GM18907 (cell line): ENCODE measurements at regions not wholly inside any gene's neighbourhood (a gene's known extent, or its start where the extent isn't known, plus 50 kb on each side); places are given as distances from the start of the nearest gene placed in this dataset.

Source experiments
- ATAC-seq: cut with Tn5 transposase; IDR thresholded peaks from one replicate; pipeline ENCODE4 v1.9.1; 2021; ENCODE audit warnings: mild to moderate bottlenecking, moderate library complexity; ENCODE audit not compliant: unreplicated experiment

DNA sequence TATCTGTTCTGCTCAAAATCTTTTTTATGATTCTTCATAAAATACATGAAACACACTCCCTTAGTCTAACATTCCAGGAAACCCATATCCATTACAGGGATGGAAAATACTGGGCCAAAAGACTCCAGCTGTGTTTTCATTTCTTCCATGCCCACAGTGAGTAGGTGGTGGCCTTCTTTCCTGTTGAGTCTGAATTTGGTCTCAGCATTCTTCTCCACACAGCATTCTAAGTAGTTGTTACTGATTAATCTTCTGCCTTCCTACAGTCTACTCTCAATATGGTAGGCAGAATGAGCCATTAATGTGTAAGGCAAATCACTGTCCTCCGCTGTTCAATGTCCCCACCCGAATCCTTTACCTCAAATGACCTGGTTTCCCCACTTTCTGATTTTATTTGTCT, 370.6 kb upstream of the RPS6KA3 start:
- ATAC-seq = no peak

DNA sequence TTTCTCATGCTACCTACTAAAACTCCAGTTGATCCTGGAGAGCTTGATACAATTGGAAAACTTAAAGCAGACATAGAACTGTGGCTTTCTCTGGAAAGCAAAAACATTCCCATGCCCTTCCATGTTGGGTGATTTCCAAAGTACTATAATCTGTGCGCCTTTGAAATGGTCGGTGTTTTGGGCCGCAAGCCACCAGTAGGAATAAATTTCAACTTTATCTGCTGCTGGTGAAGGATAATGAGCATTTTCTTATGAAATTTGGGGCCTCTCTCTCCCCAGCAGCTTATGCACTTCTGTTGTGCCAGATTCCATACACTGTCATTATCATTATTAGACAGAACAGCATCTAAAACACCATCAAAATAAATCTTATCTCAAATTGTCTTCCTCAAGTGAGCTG, 366.7 kb upstream of the RPS6KA3 start:
- no peak for ATAC-seq

DNA sequence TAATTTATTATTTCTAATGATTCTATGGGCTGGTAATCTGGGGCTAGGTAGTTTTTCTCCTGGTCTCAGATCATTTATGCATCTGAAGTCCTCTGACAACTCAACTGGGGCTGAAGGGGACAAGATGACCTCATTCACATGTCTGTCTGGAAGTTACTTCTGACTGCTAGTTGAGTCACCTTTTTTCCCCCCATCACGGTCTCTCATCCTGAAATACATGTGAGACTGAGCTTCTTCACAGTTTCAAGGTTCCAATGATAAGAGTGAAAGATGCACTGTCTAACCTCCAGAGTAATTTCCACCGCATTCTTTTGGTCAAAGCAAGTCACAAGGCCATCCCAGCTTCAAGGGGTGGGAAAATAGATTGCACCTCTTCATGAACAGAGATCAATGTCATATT, 356.7 kb upstream of the RPS6KA3 start:
- ATAC-seq = no peak

DNA sequence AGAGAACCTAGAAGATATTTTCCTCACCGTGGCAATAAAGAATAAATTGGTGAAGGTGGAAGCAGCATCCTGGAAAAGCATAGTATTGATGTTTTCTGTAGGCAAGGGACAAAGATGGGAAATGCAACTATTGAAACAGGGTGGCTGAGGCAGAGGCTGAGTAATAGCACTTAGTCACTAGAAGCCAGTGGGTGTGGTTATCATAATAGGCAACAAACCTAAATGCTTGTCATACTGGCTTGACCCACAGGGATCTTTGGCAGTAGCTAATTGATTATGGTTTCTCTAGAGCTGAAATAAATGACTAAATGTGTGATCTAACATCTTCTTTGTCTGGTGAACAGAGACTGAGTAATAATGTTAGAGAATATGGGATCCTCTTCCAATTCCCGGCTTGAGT, 353.6 kb upstream of the RPS6KA3 start:
- ATAC-seq = no peak

DNA sequence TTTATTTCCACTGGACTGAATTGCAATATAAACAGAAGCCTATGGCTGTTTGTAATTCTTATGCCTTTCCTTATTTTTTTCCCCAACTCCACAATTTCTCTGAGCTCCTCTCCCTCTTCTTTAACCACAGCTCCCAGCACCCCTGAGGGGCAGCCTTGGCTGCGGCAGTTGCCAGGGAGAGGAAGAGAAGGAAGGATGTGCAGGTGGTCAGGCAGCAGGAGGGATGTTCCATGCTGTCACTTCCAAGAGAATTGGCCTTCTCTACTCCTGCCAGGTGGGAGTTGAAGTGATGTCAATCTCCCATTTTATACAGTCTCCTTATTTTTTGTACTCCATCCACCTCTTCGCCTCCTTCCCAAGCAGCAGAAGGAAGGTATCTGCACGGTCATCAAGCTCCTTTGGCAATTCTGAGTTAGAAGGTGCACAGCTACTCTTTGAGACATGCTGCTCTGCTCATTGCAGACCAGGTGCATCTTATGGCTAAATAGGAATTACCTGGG, 343.3 kb upstream of the RPS6KA3 start:
- no peak for ATAC-seq

DNA sequence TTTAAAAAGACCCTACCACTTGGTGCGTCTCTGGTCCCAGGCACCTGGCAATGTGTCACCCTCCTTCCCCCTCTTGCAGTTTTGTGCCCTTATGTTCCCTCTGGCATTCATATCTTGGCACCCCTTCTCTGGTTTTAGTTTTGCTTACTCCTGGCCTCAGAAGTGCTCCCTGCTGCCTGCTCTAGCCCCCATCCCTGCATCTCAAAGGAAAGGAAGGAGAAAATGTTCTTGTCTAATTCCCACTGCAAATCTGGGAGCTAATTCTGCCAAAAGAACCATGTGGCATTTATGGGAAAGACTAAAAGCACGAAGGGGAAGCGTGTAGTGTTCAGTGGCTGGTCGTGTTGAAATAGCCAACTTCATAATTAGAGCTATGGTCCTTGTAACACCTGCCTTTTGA, 340.1 kb upstream of the RPS6KA3 start:
- ATAC-seq = no peak

DNA sequence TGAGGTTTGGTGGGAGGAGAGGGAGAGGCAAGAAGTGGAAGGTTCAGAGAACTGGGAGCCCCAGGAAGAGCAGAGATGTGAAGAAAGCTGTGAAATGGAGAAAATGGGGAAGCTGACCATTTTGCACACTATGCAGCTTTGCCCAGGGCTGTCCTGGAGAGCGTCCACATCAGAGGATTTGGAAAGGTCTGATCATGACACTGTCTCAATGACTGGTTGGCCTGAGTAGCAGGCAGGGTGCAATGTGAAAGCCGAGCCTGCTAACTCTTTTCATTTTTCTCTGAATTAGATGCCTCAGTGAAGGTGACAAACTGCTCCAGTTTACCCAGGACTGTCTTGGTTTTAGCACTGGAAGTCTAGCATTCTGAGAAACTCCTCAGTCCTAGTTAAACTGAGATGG, 330.1 kb upstream of the RPS6KA3 start:
- no peak for ATAC-seq

DNA sequence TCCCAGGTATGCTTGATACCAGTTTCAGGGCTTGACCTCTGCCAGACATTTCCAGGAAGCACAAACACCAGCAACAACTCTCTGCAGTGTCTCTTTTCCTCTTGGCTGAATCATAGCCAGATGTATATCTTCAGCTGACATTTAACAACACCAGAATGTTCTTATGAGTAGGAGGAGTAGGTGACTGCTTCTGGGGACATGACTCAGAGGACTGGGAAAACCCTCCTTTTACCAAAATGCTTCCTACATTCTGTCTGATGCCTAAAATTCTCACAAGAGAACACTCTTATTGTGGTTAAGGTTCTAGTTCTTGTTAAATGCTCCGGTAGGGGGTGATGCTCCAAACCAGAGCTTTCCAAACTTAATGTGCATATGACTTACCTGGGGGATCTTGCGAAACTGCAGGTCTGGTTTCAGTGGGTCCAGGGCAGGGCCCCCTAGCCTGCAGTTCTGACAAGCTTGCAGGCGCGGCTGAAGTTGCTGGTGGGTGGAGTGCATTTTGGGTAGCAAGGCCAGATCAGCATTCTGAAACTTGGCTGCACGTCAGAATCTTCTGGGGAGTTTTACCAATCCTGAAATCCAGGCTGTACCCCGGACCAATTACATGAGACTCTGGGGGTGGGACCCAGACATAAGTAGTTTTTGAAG, 329.3 kb upstream of the RPS6KA3 start:
- ATAC-seq = no peak

DNA sequence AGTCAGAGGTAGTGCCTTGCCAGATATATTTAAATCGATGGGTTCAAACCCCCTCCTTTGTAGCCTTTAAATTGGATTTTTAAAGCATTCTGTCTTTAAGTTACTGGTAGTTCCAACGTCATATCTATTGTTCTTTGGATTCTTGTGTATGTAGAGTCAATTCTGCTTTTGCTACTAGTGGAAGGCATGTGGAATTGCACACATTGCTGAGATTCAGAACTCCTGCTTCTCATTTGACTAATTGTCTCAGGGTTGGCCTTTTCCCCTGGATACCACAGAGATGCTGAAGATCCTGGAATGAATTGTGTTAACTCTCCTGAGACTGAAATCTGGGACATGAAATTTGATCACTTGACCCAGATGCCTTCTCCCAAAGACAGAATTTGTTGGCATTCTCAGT, 328.3 kb upstream of the RPS6KA3 start:
- ATAC-seq = no peak

DNA sequence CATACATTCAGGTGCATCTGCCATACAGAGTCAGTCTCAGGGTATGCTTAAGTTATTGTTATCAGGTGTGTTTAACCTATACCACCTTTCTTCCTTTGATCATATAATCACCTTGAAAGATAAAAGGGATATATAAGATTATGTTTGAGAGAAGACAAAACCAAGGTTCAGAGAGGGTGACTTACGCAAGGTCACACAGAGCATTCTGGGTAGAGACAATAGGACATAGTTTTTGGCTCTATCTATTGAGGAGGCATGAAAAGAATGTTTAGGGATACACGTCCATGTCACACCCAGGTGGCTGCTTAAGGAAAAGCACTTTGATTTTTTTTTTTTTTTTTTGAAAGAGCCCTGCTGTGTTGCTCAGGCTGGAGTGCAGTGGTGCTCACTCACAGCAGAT, 327.1 kb upstream of the RPS6KA3 start:
- no peak for ATAC-seq

DNA sequence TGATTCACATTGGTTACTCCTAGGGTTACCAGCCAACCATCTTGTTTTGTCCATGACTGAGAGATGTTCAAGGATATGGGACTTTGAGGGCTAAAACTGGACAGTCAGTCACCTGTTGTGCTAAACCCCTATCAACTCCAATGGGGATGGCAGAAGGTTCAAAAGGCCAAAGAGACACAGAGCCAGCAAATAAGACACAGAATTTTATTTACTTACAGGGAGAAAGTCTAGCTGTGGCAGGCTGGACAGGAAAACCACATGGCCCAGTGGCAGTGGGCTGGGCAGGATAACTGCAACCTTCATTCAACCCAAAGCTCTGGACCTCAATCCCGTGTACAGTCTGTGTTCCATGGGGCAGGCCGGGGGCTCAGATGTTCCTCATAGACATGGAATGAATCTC, 326.7 kb upstream of the RPS6KA3 start:
- ATAC-seq = no peak

DNA sequence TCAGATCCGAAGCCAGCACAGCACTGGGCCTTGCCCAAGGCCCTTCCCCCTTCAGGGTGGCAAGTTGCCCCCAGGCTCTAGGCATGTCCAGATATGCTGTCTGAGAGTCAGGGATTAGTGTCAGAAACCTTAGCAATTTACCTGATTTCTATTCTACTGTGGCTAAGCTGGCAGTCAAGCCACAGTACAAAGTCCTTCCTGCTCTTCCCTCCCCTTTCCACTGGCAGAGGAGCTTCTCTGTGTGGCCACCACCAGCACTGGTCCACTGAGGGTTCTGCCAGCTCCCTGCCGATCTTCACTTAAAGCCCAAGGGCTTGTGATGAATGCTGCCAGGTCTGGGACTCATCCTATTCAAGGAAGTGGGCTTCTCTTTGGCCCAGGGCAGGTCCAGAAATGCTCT, 324.5 kb upstream of the RPS6KA3 start:
- no peak for ATAC-seq

DNA sequence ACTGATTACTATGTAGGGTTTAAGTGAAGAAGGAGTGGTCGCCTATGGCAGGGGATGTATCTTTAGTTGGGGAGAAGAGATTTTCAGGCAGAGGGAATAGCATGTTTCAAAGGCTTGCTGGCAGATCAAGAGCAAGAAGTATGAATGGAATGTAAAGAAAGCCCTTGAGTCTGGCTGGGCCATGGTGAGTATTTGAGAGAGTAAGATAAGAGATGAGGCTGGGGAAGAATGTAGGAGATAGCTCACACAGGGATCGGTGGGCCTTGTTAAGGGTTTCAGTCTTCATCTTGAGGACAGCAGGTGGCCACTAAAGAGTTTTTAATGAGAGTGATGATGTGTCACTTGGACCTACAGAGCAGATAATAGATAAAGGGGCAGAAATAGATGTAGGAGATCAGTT, 319.1 kb upstream of the RPS6KA3 start:
- no peak for ATAC-seq

DNA sequence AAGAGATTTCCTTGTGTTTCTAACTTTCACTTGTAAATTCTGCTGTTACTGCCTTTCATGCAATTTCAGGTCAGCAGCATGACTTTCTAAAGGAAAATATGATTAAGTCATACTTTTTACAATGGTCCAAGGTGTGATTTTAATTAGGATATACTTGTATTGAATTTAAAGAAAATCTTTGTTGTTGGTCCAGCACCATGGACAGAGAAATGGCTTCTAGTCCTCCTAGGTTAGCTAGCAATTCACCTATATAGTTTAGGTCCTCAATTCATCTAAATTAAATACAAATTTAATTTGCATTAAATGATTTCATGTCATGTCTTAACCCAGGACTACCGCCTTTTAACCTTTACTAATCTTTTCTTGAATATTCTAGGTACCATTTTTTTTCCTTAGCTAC, 304.9 kb upstream of the RPS6KA3 start:
- no peak for ATAC-seq

DNA sequence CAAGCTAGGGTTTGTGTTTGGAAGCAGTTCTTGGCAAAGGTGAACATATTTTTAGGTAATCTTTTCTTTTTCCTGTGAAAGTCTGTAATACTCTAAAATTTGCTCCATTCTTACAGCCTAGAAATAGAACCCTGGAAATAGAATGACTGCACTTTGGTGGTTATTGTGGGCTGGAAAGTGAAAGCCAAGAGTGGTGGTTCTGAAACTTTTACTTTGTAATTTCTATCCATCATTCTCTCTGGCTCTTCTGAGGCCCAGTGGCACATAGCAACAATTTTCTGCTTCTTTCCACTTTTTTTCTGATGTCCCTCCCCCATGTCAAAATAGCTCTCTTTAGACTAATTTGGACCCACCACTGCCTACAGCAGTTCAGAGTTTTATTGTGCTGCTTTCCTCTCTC, 300.4 kb upstream of the RPS6KA3 start:
- ATAC-seq = no peak

DNA sequence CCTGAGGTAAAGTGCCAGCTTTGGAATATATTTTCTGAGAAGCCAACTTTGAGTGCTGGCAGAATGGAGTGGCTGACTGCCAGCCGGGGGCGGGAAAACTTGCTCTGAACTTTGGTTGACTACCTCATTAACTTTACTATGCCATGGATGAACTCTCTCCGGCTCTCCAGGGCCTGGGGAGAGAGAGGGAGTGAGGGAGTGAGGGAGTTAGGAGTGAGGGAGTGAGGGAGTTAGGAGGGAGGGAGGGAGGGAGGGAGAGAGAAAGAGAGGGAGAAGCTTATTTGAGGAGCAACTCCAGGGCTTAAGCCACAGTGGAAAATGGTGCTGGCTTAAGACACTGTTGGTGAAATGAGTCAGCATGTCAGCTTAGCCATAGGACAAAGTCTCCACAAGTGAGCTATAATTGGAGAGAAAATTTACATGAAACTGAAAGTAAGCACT, 280.9 kb upstream of the RPS6KA3 start:
- ATAC-seq = peak; percentile 72

DNA sequence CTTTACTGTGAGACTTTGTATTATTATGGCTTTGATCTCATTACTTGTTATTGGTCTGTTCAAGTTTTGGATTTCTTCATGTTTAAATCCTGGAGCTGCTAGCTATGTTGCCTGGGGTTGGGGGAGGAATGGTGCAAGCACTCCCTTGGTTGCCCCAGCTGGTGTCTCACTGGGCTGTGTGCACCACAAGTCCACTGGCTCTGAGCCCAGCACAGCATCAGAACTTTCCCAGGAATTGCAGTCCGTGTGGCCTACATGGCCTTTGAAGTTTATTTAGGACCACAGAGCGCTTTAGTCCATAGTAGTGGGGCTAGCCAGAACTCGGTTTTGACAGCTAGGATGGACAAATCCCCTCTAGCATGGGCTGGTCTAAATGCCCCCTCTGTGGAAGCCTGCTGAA, 278.8 kb upstream of the RPS6KA3 start:
- no peak for ATAC-seq

DNA sequence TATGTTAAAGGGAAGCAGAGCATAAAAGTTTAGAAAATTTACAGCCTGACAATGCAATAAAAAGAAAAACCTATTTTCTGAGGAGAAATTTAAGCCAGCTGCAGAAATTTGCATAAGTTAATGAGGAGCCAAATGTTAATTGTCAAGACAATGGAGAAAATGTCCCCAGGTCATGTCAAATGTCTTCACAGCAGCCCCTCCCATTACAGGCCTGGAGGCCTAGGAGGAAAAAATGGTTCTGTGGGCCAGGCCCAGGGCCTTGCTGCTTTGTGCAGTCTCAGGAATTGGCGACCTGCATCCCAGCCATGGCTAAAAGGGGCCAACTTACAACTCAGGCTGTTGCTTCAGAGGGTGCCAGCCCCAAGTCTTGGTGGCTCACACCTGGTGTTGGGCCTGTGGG, 275.4 kb upstream of the RPS6KA3 start:
- no peak for ATAC-seq

DNA sequence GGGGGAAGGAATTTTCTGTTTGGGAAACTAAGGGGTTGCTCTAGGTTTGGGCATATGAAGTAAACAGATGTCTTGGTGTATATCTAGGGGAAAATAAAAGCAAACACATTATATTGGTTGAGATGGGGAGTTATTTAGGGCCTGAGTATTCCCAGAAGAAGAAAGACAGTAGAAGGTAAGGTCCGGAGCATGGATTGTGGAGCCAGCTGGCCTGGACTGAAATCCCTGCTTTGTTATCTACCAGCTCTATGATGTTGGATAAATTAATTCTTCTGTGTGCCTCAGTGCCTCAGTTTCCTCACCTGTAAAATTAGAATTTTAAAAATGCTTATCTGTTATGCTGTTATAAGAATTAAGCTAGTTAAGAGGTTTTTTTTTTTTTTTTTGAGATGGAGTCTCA, 272.3 kb upstream of the RPS6KA3 start:
- ATAC-seq = no peak

DNA sequence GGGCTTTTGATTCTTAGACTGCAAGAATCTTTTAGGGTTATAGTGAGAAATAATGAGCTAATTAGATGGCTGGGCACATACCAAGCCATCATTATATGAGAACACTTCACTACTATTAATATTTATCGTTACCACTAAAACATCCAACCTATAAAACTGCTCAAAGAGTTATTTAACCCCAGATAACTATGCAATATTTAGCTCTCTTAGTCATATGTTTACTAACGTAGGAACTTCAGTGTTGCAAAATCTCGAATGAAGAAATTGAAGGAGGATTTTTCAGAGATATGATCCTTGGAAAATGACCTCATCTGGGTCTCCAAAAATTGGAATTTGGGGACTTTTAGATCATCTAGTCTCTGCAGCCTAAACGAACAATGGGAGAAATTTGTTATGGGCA, 265.0 kb upstream of the RPS6KA3 start:
- ATAC-seq = no peak

DNA sequence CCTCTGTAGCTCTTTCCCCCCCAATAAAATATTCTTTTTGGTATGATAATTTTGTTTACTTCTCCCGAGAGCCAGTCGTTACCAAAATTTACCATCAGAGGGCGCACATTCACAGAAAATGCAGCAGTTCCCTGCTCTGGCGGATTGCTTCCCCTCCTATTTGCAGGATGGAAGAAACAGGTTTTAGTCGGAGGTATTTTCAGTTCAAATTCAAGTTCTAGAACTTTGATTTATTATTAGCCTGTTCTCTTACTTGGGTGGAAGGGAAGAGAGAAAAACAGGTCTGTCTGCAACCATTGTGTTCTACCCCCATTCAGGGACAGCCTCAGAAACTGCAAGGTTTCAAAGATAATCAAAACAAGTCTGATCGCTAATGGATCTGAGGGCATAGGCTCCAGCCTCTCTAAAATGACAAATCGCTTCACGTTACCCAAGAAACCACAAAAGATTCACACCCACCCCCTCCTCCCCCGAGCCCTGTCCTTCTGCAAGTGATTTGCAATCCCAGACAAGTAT, 263.8 kb upstream of the RPS6KA3 start:
- ATAC-seq = peak; percentile 64

DNA sequence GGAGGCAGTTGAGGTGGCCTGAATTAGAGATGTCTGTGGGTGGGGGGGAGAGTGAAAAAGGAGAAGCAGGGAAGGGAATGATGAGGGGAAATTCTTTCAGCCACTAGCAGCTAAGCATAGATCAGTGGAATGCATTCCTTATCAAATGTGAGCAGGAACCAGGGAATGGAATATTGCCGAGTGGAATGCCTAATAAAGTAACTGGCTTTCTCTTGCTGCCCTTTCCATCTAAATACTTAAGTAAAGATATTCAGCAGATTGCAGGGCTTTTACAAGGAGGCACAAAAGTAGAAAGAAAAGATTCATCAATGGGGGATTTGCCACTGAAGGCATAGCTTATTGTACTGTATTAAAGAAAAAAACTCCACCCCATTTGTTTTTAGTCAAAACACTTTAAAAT, 263.0 kb upstream of the RPS6KA3 start:
- no peak for ATAC-seq

DNA sequence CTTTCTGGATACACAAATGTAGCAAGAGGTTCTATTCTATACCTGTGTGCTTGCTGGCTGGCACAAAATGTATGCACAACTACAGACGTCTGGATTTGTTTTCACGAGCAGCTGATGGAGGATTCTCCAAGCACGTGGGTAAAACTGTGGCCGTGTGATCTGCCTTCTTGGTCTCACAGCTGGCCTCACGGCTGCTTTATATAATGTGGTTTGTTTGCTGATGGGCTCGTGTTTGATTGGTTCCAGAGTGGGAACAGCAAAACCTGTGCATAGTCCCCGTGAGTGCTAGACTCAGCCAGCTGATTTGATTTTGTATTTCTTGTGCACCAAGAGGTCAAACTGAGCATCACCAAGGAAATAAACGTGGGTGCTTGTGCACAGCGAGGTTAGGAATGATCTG, 262.6 kb upstream of the RPS6KA3 start:
- no peak for ATAC-seq
